Hepatocyte (in vitro differentiated cells): ENCODE measurements at regions not wholly inside any gene's neighbourhood (a gene's known extent, or its start where the extent isn't known, plus 50 kb on each side); places are given as distances from the start of the nearest gene placed in this dataset.

Experiments used
- DNase-seq: peaks from one replicate; pipeline ENCODE4 v3.0.0-alpha.2; 2016; ENCODE audit warnings: low spot score
- H2AFZ ChIP-seq: fragments of 200-600 bp; sonication (generic); 2 replicates; pipeline ENCODE4 v1.6.0; 2016; ENCODE audit warnings: antibody characterized with exemption, mild to moderate bottlenecking
- H3K27ac ChIP-seq: fragments of 200-600 bp; sonication (generic); 2 replicates; pipeline ENCODE4 v1.5.1; 2016; ENCODE audit warnings: mild to moderate bottlenecking
- H3K27me3 ChIP-seq: fragments of 200-600 bp; sonication (generic); 2 replicates; pipeline ENCODE4 v1.6.1; 2016
- H3K36me3 ChIP-seq: fragments of 200-600 bp; sonication (generic); replicated peaks from 2 replicates; pipeline ENCODE4 v1.5.1; 2016; ENCODE audit warnings: low read depth; ENCODE audit not compliant: insufficient read depth
- H3K4me1 ChIP-seq: fragments of 200-600 bp; sonication (generic); 2 replicates; pipeline ENCODE4 v1.5.1; 2016; ENCODE audit warnings: mild to moderate bottlenecking, moderate library complexity; ENCODE audit not compliant: insufficient read depth
- H3K4me2 ChIP-seq: fragments of 200-600 bp; sonication (generic); 2 replicates; pipeline ENCODE4 v1.6.0; 2016
- H3K4me3 ChIP-seq: fragments of 200-600 bp; sonication (generic); 2 replicates; pipeline ENCODE4 v1.5.1; 2016; ENCODE audit warnings: mild to moderate bottlenecking
- H3K79me2 ChIP-seq: fragments of 200-600 bp; sonication (generic); 2 replicates; pipeline ENCODE4 v1.6.0; 2017; ENCODE audit warnings: mild to moderate bottlenecking
- H3K9me2 ChIP-seq: fragments of 200-600 bp; sonication (generic); replicated peaks from 2 replicates; pipeline ENCODE4 v1.6.0; 2017; ENCODE audit warnings: mild to moderate bottlenecking; ENCODE audit not compliant: insufficient read depth
- H3K9me3 ChIP-seq: fragments of 200-600 bp; sonication (generic); 2 replicates; pipeline ENCODE4 v1.5.1; 2016; ENCODE audit warnings: low read depth, mild to moderate bottlenecking
- H4K20me1 ChIP-seq: fragments of 200-600 bp; sonication (generic); 2 replicates; pipeline ENCODE4 v1.6.0; 2016; ENCODE audit warnings: mild to moderate bottlenecking; ENCODE audit not compliant: insufficient read depth, poor library complexity, severe bottlenecking
- EZH2 ChIP-seq: fragments of 200-600 bp; sonication (generic); IDR thresholded peaks from 2 replicates; pipeline ENCODE4 v1.6.1; 2016; ENCODE audit warnings: antibody characterized with exemption, mild to moderate bottlenecking, borderline replicate concordance
- EZH2phosphoT487 ChIP-seq: fragments of 200-600 bp; sonication (generic); IDR thresholded peaks from one replicate; pipeline ENCODE4 v1.6.1; 2018; ENCODE audit warnings: antibody characterized with exemption, mild to moderate bottlenecking, low read depth, moderate library complexity; ENCODE audit not compliant: unreplicated experiment, severe bottlenecking
- WGBS: methylation state at CpG from one replicate; pipeline ENCODE4 v1.1.6; 2016; ENCODE audit warnings: low lambda C conversion rate; ENCODE audit errors: missing lambda C conversion rate; 5-methylcytosine and 5-hydroxymethylcytosine counted together
- TF ChIP-seq, protein P1 (sequence below): fragments of 200-600 bp; sonication (generic); IDR thresholded peaks from 2 replicates; pipeline ENCODE4 v1.5.1; 2016; ENCODE audit warnings: antibody characterized with exemption, mild to moderate bottlenecking; ENCODE audit not compliant: poor library complexity

DNA sequence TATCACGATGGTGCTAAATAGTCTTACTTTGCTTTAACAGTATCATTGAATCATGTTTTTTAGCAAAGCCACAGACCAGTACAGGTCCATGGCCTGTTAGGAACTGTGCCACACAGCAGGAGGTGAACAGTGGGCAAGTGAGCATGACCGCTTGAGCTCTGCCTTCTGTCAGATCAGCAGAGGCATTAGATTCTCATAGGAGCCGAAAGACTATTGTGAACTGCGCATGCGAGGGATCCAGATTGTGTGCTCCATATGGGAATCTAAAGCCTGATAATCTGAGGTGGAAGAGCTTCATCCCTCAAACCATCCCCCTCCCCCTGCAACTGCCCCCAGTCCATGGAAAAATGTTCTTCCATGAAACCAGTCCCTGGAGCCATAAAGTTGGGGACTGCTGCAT is 102.3 kb upstream of the OSR1 start:
- Histone ChIP-seq H3K27ac (no peak overlapping the region), H3K4me2 (no peak overlapping the region), H3K9me3 (no peaks in the 10 kb centered on the region), H3K4me3 (no peak overlapping the region), H3K4me1 (no peaks in the 10 kb centered on the region), H3K36me3 (no peaks in the 10 kb centered on the region), H3K79me2 (no peaks in the 10 kb centered on the region), H3K9me2 (no peaks in the 10 kb centered on the region), H4K20me1 (no peaks in the 10 kb centered on the region), H2AFZ (no peak overlapping the region), H3K27me3 (no peaks in the 10 kb centered on the region)
- no peak for TF ChIP-seq EZH2phosphoT487
- no peak for TF ChIP-seq EZH2
- TF ChIP-seq, protein P1, sequence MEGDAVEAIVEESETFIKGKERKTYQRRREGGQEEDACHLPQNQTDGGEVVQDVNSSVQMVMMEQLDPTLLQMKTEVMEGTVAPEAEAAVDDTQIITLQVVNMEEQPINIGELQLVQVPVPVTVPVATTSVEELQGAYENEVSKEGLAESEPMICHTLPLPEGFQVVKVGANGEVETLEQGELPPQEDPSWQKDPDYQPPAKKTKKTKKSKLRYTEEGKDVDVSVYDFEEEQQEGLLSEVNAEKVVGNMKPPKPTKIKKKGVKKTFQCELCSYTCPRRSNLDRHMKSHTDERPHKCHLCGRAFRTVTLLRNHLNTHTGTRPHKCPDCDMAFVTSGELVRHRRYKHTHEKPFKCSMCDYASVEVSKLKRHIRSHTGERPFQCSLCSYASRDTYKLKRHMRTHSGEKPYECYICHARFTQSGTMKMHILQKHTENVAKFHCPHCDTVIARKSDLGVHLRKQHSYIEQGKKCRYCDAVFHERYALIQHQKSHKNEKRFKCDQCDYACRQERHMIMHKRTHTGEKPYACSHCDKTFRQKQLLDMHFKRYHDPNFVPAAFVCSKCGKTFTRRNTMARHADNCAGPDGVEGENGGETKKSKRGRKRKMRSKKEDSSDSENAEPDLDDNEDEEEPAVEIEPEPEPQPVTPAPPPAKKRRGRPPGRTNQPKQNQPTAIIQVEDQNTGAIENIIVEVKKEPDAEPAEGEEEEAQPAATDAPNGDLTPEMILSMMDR, result no peak
- 100% methylated on average over 5 of the region's 5 CpGs for WGBS
- DNase-seq, result no peak

DNA sequence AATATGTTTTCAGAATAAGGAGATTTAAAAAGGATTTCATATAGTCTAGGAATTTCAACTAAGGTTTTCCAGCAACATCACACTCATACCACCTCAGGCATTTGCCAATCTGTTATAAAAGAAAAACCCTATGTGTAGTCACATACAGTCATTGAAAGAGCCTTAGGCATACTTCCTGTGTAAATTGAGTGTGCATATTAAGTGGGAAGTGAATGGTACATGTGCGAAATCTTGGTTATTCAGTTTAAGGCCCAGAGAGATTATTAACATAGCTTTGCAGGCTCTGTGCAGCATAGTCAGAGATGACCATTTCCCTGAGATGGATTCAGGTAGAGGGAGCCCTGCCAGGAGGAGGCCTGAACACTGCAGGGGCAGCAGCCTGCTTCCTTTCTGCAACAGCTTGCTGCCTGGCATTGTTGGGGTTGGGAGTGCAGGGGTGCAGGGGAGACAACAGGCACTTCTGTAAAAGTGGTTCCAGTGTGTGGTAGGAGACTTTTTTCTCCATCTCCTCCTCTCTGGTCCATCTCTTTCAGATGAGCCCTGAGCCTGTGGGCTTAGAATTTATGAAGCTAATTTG is 100.1 kb upstream of the OSR1 start:
- no peaks in the 10 kb centered on the region for H3K27me3 ChIP-seq
- DNase-seq, result no peak
- no peaks in the 10 kb centered on the region for H3K36me3 ChIP-seq
- H4K20me1 ChIP-seq, result no peaks in the 10 kb centered on the region
- no peaks in the 10 kb centered on the region for H3K79me2 ChIP-seq
- no peak overlapping the region for H2AFZ ChIP-seq
- no peak overlapping the region for H3K27ac ChIP-seq
- no peak for TF ChIP-seq EZH2phosphoT487
- no peaks in the 10 kb centered on the region for H3K9me3 ChIP-seq
- no peaks in the 10 kb centered on the region for H3K4me1 ChIP-seq
- H3K4me2 ChIP-seq, result no peak overlapping the region
- WGBS, result 96% methylated on average over 1 of the region's 1 CpG
- H3K9me2 ChIP-seq, result no peaks in the 10 kb centered on the region
- H3K4me3 ChIP-seq, result no peak overlapping the region

DNA sequence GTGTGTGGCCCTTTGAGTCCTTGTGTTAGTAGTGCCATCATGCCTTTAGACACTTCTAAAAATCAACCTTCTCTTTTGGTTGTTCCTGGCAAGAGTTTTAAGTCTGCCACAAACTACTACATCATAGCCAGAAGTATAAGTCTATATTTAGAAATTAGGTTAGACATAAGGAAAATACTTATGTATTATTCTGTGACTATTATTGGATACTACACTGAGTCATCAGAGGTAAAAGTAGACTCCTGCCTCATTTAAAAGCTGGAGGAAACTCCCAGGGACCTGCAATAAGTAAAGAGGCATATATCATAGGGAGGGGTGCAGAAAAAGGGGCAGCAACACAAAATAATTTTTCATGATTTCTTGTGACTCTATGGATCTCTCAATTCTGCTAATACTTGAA is 99.4 kb upstream of the OSR1 start:
- no peaks in the 10 kb centered on the region for H3K9me2 ChIP-seq
- TF ChIP-seq, protein P1, result no peak
- no peak for TF ChIP-seq EZH2
- no peak for TF ChIP-seq EZH2phosphoT487
- H3K9me3 ChIP-seq, result no peaks in the 10 kb centered on the region
- DNase-seq, result no peak
- H3K4me1 ChIP-seq, result no peaks in the 10 kb centered on the region
- H3K4me3 ChIP-seq, result no peak overlapping the region
- no peaks in the 10 kb centered on the region for H3K79me2 ChIP-seq
- no peaks in the 10 kb centered on the region for H3K27me3 ChIP-seq
- H2AFZ ChIP-seq, result no peak overlapping the region
- no peaks in the 10 kb centered on the region for H3K36me3 ChIP-seq
- H4K20me1 ChIP-seq, result no peaks in the 10 kb centered on the region
- no peak overlapping the region for H3K27ac ChIP-seq
- H3K4me2 ChIP-seq, result no peak overlapping the region

DNA sequence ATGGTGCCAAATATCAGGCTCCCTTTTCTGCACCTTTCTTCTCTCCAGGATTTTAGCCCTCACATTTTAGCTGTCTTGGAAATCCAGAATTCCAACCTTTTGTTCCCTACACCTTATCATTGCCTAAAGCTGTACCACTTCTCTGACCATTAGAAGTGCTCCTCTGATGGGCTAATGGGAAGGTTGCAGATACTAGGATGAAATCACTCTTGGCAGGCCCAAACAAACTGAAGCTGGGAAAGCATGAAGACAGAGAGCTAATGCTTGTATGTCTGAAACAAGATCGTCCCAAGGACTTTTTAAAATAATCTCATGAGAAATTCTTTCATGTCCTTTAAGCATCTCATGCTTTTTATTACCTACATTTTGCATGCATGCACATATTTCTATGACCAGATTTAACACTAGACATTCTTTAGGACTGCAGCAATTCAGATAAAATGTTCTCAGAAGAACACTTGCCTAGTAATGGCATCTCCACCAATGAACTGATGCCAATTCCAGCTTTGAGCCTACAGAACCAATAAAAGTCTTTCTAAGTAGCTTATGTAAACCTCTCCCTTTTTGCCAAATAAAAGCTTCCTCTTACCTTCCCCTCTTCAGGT is 98.4 kb upstream of the OSR1 start:
- WGBS, result 74% methylated on average over 1 of the region's 1 CpG
- Histone ChIP-seq H3K4me1 (no peaks in the 10 kb centered on the region), H2AFZ (no peak overlapping the region), H3K4me2 (no peak overlapping the region), H3K27ac (no peak overlapping the region), H3K9me3 (no peaks in the 10 kb centered on the region), H3K27me3 (no peaks in the 10 kb centered on the region), H3K4me3 (no peak overlapping the region), H4K20me1 (no peaks in the 10 kb centered on the region), H3K79me2 (no peaks in the 10 kb centered on the region), H3K9me2 (no peaks in the 10 kb centered on the region), H3K36me3 (no peaks in the 10 kb centered on the region)
- TF ChIP-seq EZH2phosphoT487, result no peak
- TF ChIP-seq, protein P1, result no peak
- TF ChIP-seq EZH2, result no peak
- DNase-seq, result no peak
